Ishikawa (cell line): ENCODE measurements at regions not wholly inside any gene's neighbourhood (a gene's known extent, or its start where the extent isn't known, plus 50 kb on each side); places are given as distances from the start of the nearest gene placed in this dataset.

Source experiments
- ZBTB7A ChIP-seq: IDR thresholded peaks from 2 replicates; pipeline ENCODE4 v1.6.1; 2012; ENCODE audit warnings: low read depth
- TF ChIP-seq, protein P1 (sequence below): IDR thresholded peaks from 2 replicates; pipeline ENCODE4 v1.6.1; 2012
- TF ChIP-seq, protein P2 (sequence below): IDR thresholded peaks from 2 replicates; pipeline ENCODE4 v1.6.1; 2012

DNA sequence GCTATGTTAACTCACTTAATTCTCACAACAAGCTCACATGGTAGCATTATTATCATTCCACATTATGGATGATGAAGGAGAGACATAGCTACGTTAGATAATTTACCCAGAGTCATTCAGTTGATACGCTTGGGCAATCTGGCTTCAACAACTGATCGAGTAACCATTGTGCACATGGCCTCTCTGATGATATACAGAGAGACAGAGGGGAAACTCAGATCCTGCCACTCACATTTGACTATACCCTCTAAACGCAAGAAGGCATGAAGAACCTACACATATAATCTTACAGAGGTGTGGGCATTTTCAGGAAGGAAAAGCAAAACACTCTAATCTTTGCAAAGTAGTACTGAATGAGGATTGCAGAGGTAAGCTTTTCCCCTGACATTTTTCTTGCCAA lies 360.1 kb downstream of the BARHL2 start:
- TF ChIP-seq, protein P1, sequence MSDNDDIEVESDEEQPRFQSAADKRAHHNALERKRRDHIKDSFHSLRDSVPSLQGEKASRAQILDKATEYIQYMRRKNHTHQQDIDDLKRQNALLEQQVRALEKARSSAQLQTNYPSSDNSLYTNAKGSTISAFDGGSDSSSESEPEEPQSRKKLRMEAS, result no peak
- no peak for TF ChIP-seq ZBTB7A
- TF ChIP-seq, protein P2, sequence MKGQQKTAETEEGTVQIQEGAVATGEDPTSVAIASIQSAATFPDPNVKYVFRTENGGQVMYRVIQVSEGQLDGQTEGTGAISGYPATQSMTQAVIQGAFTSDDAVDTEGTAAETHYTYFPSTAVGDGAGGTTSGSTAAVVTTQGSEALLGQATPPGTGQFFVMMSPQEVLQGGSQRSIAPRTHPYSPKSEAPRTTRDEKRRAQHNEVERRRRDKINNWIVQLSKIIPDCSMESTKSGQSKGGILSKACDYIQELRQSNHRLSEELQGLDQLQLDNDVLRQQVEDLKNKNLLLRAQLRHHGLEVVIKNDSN, result no peak
